Endothelial cell of umbilical vein (primary cell): ENCODE measurements at regions not wholly inside any gene's neighbourhood (a gene's known extent, or its start where the extent isn't known, plus 50 kb on each side); places are given as distances from the start of the nearest gene placed in this dataset.

ENCODE experiments used
- BruUV-seq: library from RNA; stranded (reverse); fragments of 400-500 nt; replicated peaks from 2 replicates; lab custom pipeline; 2021; lab: Mats Ljungman, UMichigan
- CTCF ChIA-PET: fragments of 300-600, 350-600 bp; sonication (Branson Sonifier 250); formaldehyde crosslinking; loops from one replicate; lab custom pipeline; 2021; ENCODE audit warnings: antibody characterized with exemption, inconsistent platforms; lab: Charles Lee
- POLR2A ChIA-PET: fragments of 300-600, 350-600 bp; sonication (Branson Sonifier 250); formaldehyde crosslinking; loops from one replicate; lab custom pipeline; 2021; ENCODE audit warnings: antibody characterized with exemption, inconsistent platforms; lab: Charles Lee
- DNase-seq: peaks from one replicate; pipeline ENCODE4 v3.0.0-alpha.2; 2011; ENCODE audit warnings: low read depth, low spot score
- FAIRE-seq: peaks from 2 replicates; lab custom pipeline; 2011; peaks lifted over from hg19 to GRCh38; lab: Jason Lieb, UNC
- H2AFZ ChIP-seq: 2 replicates; pipeline ENCODE4 v1.6.0; 2012; ENCODE audit warnings: low read depth, low read length, control low read depth, inconsistent platforms
- H3K27ac ChIP-seq: 2 replicates; pipeline ENCODE4 v1.5.1; 2011; ENCODE audit warnings: low read depth, mild to moderate bottlenecking, control low read depth, low read length, moderate library complexity; ENCODE audit not compliant: insufficient read depth
- H3K27me3 ChIP-seq, 2 experiments: 2 replicates each; pipeline versions ENCODE4 v1.6.0 to v1.6.1; 2011; ENCODE audit warnings: low read length in 2 of 2, mixed read lengths in 1 of 2; ENCODE audit not compliant: control insufficient read depth in 2 of 2, insufficient read depth in 2 of 2
- H3K36me3 ChIP-seq, 2 experiments: 2 replicates in 1 of 2; 3 replicates in 1 of 2; pipeline ENCODE4 v1.5.1; 2011; ENCODE audit warnings: low read length in 2 of 2, mild to moderate bottlenecking in 1 of 2, moderate library complexity in 1 of 2; ENCODE audit not compliant: control insufficient read depth in 2 of 2, insufficient read depth in 2 of 2; ENCODE audit errors: extremely low read depth in 1 of 2
- H3K4me1 ChIP-seq: 3 replicates; pipeline ENCODE4 v1.5.1; 2011; ENCODE audit warnings: mild to moderate bottlenecking, low read length; ENCODE audit not compliant: control insufficient read depth, insufficient read depth; ENCODE audit errors: extremely low read depth
- H3K4me2 ChIP-seq: 2 replicates; pipeline ENCODE4 v1.6.1; 2011; ENCODE audit warnings: low read length, control low read depth, mixed read lengths; ENCODE audit not compliant: insufficient read depth
- H3K4me3 ChIP-seq, 3 experiments: fragments of 200-600 bp in 1 of 3; sonication (generic), shearing (Covaris generic) in 1 of 3; replicated peaks in 1 of 3; 2 replicates each; pipeline ENCODE4 v1.5.1; 2011 to 2016; ENCODE audit warnings: control low read depth in 3 of 3, low read length in 3 of 3, mild to moderate bottlenecking in 2 of 3, inconsistent platforms in 1 of 3, low read depth in 1 of 3, moderate library complexity in 1 of 3; ENCODE audit not compliant: insufficient read depth in 1 of 3
- H3K79me2 ChIP-seq: 2 replicates; pipeline ENCODE4 v1.6.0; 2012; ENCODE audit warnings: low read length, inconsistent platforms; ENCODE audit not compliant: control insufficient read depth, insufficient read depth
- H3K9ac ChIP-seq: replicated peaks from 2 replicates; pipeline ENCODE3; 2011; ENCODE audit warnings: low read length, control low read depth; ENCODE audit not compliant: insufficient read depth; ENCODE audit errors: extremely low read depth
- H3K9me1 ChIP-seq: replicated peaks from 3 replicates; pipeline ENCODE4 v1.6.0; 2011; ENCODE audit warnings: mild to moderate bottlenecking, low read length; ENCODE audit not compliant: control insufficient read depth, insufficient read depth; ENCODE audit errors: extremely low read depth
- H3K9me3 ChIP-seq: replicated peaks from 2 replicates; pipeline ENCODE4 v1.5.1; 2012; ENCODE audit warnings: low read length, inconsistent platforms; ENCODE audit not compliant: control insufficient read depth, insufficient read depth
- H4K20me1 ChIP-seq: replicated peaks from 2 replicates; pipeline ENCODE3; 2011; ENCODE audit warnings: mild to moderate bottlenecking, low read length; ENCODE audit not compliant: control insufficient read depth, insufficient read depth; ENCODE audit errors: extremely low read depth
- CTCF ChIP-seq, 2 donors: IDR thresholded peaks; 1 replicate in 1 of 2; 2 replicates in 1 of 2; pipeline ENCODE4 v1.5.1; 2011; ENCODE audit warnings: low read length in 2 of 2, mild to moderate bottlenecking in 2 of 2, moderate library complexity in 2 of 2, control low read depth in 1 of 2, inconsistent platforms in 1 of 2, low read depth in 1 of 2; ENCODE audit not compliant: insufficient read depth in 1 of 2; ENCODE audit errors: extremely low read depth in 1 of 2
- EZH2 ChIP-seq: IDR thresholded peaks from 2 replicates; pipeline ENCODE4 v1.6.1; 2012; ENCODE audit warnings: borderline replicate concordance, low read depth, mild to moderate bottlenecking, moderate library complexity, low read length, inconsistent platforms; ENCODE audit not compliant: severe bottlenecking
- FOS ChIP-seq: IDR thresholded peaks from 2 replicates; pipeline ENCODE4 v1.6.1; 2011; ENCODE audit warnings: mild to moderate bottlenecking, low read length, moderate library complexity, borderline replicate concordance; ENCODE audit not compliant: insufficient read depth
- JUN ChIP-seq: IDR thresholded peaks from 2 replicates; pipeline ENCODE4 v1.6.1; 2011; ENCODE audit warnings: borderline replicate concordance, low read depth; ENCODE audit not compliant: insufficient read length, insufficient read depth
- MAX ChIP-seq: IDR thresholded peaks from 2 replicates; pipeline ENCODE4 v1.6.1; 2011; ENCODE audit not compliant: insufficient read depth, insufficient read length
- POLR2A ChIP-seq: IDR thresholded peaks from 2 replicates; pipeline ENCODE4 v1.6.1; 2012; ENCODE audit warnings: low read depth, mild to moderate bottlenecking, control low read depth, low read length
- POLR2AphosphoS5 ChIP-seq: IDR thresholded peaks from 2 replicates; pipeline ENCODE4 v1.6.1; 2012; ENCODE audit warnings: low read depth, mild to moderate bottlenecking, control low read depth, low read length, moderate library complexity; ENCODE audit not compliant: insufficient read depth
- dilution Hi-C: fragments of 300-500 bp; cut with MboI; formaldehyde crosslinking; loops from one replicate; pipeline ENCODE4 v1.15.0; 2019; ENCODE audit warnings: low sequenced_read_pairs; ENCODE audit not compliant: extremely low pct_ligation_motif_present
- intact Hi-C: fragments of 100-400 bp; cut with micrococcal nuclease; formaldehyde crosslinking; loops from one replicate; pipeline ENCODE4 v1.10.0; 2022

GRCh38 chr13:68509734-68510621 lies 1279.8 kb upstream of the PCDH9 start:
- Histone ChIP-seq H3K9me1 (no peaks in the 10 kb centered on the region), H2AFZ (no peak overlapping the region), H3K4me3 (no peak overlapping the region), H3K9ac (no peak overlapping the region), H3K36me3 (no peaks in the 10 kb centered on the region), H3K4me2 (no peak overlapping the region), H3K79me2 (no peaks in the 10 kb centered on the region), H4K20me1 (no peaks in the 10 kb centered on the region), H3K27ac (no peak overlapping the region), H3K4me1 (no peaks in the 10 kb centered on the region), H3K27me3 (no peaks in the 10 kb centered on the region), H3K9me3 (no peaks in the 10 kb centered on the region)
- TF ChIP-seq POLR2AphosphoS5 (no peak), MAX (no peak), EZH2 (no peak), CTCF (IDR thresholded peaks at IDR 0.05; ENCODE audit: extremely low read depth in 1 of 2, insufficient read depth in 1 of 2, low read depth in 1 of 2, low read length in 2 of 2) (no peak), JUN (no peak), POLR2A (no peak), FOS (no peak)
- CTCF ChIA-PET = no interaction called here
- DNase-seq (no peak), FAIRE-seq (no peak)
- dilution Hi-C loops = no loop called here
- BruUV-seq = no TSS peak
- intact Hi-C loops = no loop called here
- POLR2A ChIA-PET = no interaction called here
